ENCODE measurements at regions not wholly inside any gene's neighbourhood (a gene's known extent, or its start where the extent isn't known, plus 50 kb on each side); places are given as distances from the start of the nearest gene placed in this dataset.

- TF ChIP-seq SMC3 (IDR thresholded peaks at IDR 0.05; ENCODE audit: low read length) (no peak), ZNF761 (CRISPR knock-in tag; conservative IDR thresholded peaks at IDR 0.05) (no peak), HBP1 (CRISPR knock-in tag; IDR thresholded peaks at IDR 0.05; ENCODE audit: low read depth) (no peak), PREB (CRISPR knock-in tag; IDR thresholded peaks at IDR 0.05) (no peak), SNRNP70 (IDR thresholded peaks at IDR 0.05; ENCODE audit: low read depth, low read length) (no peak), ERF (CRISPR knock-in tag; IDR thresholded peaks at IDR 0.05) (no peak)
Observed at GRCh38 chr9:103371152-103371551, 376.0 kb downstream of the CYLC2 start.
